OCI-LY1 (cell line): ENCODE measurements at regions not wholly inside any gene's neighbourhood (a gene's known extent, or its start where the extent isn't known, plus 50 kb on each side); places are given as distances from the start of the nearest gene placed in this dataset.

Experiments used
- CTCF ChIP-seq: fragments of 200-600 bp; sonication (generic), shearing (Covaris generic); IDR thresholded peaks from 2 replicates; pipeline ENCODE4 v1.5.1; 2017; ENCODE audit warnings: mild to moderate bottlenecking, antibody characterized with exemption, low read length, moderate library complexity, mixed read lengths
- EZH2 ChIP-seq: fragments of 200-600 bp; sonication (generic), shearing (Covaris generic); IDR thresholded peaks from 2 replicates; pipeline ENCODE4 v1.8.0; 2017; ENCODE audit warnings: borderline replicate concordance, mixed run types, mild to moderate bottlenecking, antibody characterized with exemption, low read length, moderate library complexity, mixed read lengths

GRCh38 chr3:66097647-66098046 lies 58.9 kb upstream of the MAGI1 start:
- TF ChIP-seq CTCF (no peak), EZH2 (no peak)
